ENCODE measurements at regions not wholly inside any gene's neighbourhood (a gene's known extent, or its start where the extent isn't known, plus 50 kb on each side); places are given as distances from the start of the nearest gene placed in this dataset.

- no peak for TF ChIP-seq CTCF (conservative IDR thresholded peaks at IDR 0.05; ENCODE audit: low read depth, low read length)
- no peak for DNase-seq (ENCODE audit: low read depth)
- H3K4me3 ChIP-seq (ENCODE audit: low read length) = no peak overlapping the region
Measured at GRCh38 chr5:74556631-74557595, 83.6 kb downstream of the ENC1 start.

GRCh38 chr5:74556006-74556405, 84.5 kb downstream of the ENC1 start:
- no peak for TF ChIP-seq CTCF (conservative IDR thresholded peaks at IDR 0.05; ENCODE audit: low read depth, low read length)
- no peak for DNase-seq (ENCODE audit: low read depth)
- H3K4me3 ChIP-seq (ENCODE audit: low read length) = no peak overlapping the region

GRCh38 chr5:74552101-74552500, 88.4 kb downstream of the ENC1 start:
- DNase-seq (ENCODE audit: low read depth) = no peak

GRCh38 chr5:74550927-74551326, 89.6 kb downstream of the ENC1 start:
- TF ChIP-seq CTCF (conservative IDR thresholded peaks at IDR 0.05; ENCODE audit: low read depth, low read length) = no peak
- DNase-seq (ENCODE audit: low read depth) = no peak
- H3K4me3 ChIP-seq (ENCODE audit: low read length) = no peak overlapping the region

More at GRCh38 chr5:74552101-74552500, 88.4 kb downstream of the ENC1 start:
- TF ChIP-seq CTCF (conservative IDR thresholded peaks at IDR 0.05; ENCODE audit: low read depth, low read length) = no peak
- no peak overlapping the region for H3K4me3 ChIP-seq (ENCODE audit: low read length)

- no peak for TF ChIP-seq CTCF (conservative IDR thresholded peaks at IDR 0.05; ENCODE audit: low read depth, low read length)
- no peak for DNase-seq (ENCODE audit: low read depth)
- no peak overlapping the region for H3K4me3 ChIP-seq (ENCODE audit: low read length)
Measured at GRCh38 chr5:74549384-74549783, 91.1 kb downstream of the ENC1 start.

- no peak for DNase-seq (ENCODE audit: low read depth)
- H3K4me3 ChIP-seq (ENCODE audit: low read length) = no peak overlapping the region
- no peak for TF ChIP-seq CTCF (conservative IDR thresholded peaks at IDR 0.05; ENCODE audit: low read depth, low read length)
Measured at GRCh38 chr5:74546796-74547195, 93.7 kb downstream of the ENC1 start.

GRCh38 chr5:74544811-74545210, 95.7 kb downstream of the ENC1 start:
- no peak for TF ChIP-seq CTCF (conservative IDR thresholded peaks at IDR 0.05; ENCODE audit: low read depth, low read length)
- no peak for DNase-seq (ENCODE audit: low read depth)
- H3K4me3 ChIP-seq (ENCODE audit: low read length) = no peak overlapping the region
